GM19023 (cell line): ENCODE measurements at regions not wholly inside any gene's neighbourhood (a gene's known extent, or its start where the extent isn't known, plus 50 kb on each side); places are given as distances from the start of the nearest gene placed in this dataset.

Source experiments
- ATAC-seq: cut with Tn5 transposase; IDR thresholded peaks from one replicate; pipeline ENCODE4 v1.9.1; 2021; ENCODE audit warnings: mild to moderate bottlenecking, moderate library complexity; ENCODE audit not compliant: unreplicated experiment

DNA sequence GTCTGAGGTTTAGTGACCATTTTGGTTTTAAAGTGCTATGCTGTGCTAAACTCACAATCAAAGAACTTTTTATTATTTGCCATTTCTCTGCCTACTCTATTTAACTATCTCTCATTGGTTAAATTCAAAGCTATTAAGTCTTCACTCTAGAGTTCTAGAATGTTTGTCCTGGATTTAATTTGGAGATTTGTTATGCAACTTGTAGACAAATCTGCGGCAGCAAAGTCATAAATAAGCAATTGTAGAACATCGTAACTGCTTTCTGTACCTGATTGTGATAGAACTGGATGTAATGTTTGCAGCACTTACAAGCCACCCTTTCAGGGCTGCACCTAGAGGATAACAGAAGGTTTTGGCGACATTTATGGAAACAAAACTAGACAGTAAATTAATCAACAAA lies 566.5 kb upstream of the ADGRL2 start:
- no peak for ATAC-seq

DNA sequence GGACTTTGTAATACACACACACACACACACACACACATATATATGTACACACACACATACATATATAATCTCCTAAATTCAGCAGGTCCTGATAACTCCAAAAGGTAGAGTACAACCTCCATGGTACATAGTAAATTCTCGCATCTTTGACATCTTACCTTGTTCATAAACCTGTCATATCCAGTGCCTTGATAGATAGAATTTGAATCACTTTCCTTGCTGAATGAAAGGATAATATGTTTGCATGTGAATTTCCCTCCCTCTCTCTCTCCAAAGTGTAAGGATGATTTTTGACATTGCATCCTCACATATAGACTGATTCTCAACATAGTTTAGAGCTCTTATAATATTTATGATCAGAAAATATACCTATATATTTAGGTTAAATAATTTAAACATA lies 567.1 kb upstream of the ADGRL2 start:
- ATAC-seq: no peak

DNA sequence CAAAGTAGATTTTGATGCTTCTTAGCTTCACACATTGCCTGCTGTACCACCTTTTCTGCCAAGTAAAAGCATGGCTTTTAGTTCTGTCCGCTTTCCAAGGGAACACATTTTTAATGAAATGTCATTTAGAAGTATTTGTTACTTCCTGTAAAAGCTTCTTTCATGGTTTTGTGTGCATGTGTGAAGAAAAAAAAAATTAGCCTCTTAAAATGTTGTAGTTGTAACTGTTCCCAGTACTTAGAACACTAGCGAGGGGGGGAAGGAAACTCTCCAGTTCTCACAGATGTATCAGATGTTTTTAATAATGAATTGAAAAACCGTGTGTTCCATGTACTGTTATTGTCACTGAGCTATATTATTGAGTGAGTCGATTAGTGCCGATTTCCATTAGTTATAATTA lies 568.3 kb upstream of the ADGRL2 start:
- no peak for ATAC-seq

DNA sequence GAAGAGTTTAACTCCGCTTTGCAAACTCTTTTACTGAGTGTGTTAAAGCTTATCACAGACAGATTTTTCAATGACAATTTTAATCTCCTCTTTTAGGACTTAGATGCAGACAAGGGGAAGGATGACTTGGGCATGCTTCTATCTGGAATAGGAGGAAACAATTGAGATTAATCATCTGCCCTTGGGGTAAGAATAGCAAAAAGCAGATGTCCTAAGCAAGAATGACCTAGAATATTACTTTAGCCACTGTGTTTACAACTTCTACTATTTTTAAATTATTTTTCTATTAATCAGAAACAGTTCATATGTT lies 569.0 kb upstream of the ADGRL2 start:
- no peak for ATAC-seq

DNA sequence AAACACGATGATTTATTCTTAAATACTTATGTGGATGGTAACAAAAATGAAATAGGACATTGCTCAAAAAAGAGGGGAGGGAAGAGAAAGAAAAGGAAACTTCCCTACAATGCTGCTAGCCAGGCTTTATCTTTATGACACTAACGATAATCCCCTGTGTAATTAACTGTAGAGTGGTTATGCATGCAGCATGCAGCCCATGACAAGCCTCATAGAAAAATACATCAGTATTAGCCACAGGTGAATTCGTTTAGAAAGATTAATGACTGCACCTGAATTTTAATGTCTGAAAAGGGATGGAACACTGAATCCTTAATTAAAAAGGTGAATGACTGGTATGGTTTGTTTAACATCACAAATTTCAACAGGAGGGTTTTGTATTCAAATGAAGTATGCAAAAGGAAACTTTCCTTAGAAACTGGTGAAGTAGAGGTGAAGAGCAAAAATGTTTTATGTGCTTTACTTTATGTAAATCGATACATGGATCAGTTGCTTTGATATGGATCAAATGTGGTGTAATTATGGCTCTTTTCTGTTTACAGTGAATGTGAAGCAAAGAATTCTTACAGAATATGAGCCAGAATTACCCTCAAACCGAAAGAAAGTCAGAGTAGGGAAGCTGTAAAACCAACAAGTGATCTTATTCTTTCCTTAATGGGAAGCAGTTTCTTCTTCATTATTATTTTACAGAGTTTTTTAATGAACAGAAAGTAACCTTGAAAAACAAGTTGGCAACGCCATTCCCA lies 569.6 kb upstream of the ADGRL2 start:
- ATAC-seq: no peak

DNA sequence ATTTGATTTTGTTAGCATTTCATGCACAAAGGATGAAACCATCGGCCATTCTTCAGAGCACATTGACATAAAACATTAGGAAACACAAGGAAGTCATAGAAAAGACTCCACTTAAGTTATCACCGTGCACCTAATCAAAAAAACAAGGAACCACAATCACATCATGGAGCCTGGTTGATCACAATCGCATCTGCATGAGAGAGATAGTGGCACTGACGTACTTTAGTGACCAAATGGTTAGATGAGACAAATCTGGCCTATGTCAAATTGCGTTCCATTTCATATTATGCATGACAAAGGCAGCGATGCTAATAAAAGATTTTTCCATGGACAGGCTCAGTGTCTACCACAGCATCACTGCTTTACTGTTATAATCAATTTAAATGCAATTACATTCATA lies 571.8 kb upstream of the ADGRL2 start:
- ATAC-seq: no peak

DNA sequence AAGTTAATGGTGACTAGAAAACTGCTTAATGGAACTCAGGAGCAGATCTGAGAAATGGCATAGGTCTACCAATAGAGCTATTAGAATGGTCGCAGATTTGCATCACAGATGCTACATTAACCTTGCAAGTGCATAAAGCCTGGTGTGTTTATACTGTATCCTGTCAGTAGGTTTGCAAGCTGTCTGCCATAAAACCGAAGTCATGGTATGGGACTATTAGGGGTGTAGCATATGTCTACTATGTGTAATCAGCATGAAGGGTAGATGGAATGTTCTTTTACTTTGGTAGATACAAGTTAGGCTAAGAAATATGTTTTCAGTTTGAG lies 574.2 kb upstream of the ADGRL2 start:
- ATAC-seq: peak; percentile 47

DNA sequence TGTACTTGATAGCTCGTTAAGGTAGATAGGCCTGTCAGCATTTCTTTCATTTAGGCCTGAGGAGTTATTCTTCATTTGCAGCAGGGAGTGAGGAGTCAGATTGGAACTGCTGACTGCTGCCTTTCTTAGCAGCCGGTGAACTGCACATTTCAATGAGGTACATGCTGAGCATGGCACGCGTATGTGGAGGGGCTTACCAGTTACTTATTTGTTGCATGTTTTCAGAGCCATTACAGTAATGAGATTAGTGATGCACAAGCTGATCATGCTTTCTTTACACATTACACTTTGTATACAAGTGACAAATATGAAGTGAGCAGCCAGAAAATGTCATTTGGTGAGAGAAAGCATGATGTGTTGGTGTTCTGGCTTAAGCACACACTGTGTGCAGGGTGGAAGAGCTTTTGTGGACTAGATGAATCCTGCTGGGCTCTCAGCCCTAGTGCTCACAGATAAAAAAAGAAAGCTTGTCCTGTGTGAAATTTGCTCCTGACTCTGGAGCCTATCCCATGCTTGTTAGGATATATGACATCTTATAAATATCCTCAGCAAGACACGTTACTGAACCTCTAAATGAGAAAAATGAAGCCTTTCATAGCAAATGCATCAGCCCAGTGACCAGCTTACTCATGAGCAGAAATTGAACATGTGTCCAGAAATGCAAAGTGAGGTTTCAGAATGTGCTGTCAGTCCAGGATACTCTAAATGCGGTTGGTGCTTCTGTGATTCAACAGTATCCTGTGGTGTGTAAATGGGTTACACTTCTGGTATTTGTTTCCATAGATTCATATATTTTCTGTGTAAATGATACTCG lies 574.7 kb upstream of the ADGRL2 start:
- ATAC-seq: peak; percentile 89

DNA sequence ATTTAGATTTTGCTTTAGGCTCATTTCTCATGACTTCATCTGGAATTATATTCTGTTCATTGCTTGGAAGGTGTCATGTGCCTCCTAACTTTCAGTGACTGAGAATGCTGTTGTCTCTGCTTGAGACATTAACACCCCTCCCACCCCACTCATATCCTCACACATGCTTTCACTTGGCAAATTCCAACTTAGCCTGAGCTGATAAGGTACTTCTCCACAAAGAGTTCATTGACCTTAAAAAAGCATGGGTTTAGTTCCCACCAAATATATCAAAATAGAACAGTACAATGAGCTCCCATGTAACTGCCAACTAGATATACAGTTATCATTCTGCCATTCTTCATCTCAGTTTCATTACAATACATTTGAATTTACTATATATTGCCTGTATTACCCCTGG lies 576.5 kb upstream of the ADGRL2 start:
- no peak for ATAC-seq

DNA sequence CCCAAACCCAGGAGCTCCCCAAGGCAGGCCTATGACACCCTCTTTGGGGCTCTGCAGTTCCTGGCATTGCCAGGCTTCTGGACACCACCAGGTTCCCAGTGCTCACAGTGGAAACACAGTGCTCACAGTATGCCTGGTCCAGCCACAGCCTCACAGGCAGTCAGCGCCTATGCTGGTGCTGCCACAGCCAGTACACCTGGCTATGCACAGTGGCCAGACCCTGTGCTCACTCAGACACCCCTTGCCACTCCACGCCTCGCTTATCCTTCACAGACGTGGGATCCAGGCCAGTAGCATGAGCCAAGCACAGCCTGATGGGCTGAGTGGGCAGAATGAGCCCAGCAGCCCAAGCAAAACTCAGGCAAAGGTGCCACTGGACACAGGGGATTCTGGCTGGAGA lies 579.2 kb upstream of the ADGRL2 start:
- no peak for ATAC-seq

DNA sequence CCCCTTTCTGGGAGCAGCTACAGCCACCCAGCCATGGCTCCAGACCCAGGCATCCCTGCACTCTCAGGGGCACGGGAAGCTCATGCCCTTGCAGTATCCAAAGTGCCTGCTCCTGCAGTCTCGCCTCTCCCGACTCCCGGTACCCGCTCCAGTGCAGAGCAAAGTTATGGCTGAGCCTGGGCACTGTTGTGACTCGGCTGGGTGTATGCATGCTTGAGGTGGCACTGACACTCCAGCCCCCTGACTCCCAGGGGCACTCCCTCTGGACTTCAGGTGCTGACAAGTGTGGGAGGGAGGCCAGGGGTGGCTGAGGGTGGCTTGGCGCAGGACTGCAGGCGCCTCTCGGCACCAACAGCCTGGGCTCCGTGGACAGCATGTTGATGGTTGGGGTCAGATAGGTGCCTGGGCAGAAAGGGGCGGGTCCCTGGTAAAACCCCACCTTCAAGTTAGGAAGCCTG lies 580.1 kb upstream of the ADGRL2 start:
- no peak for ATAC-seq

DNA sequence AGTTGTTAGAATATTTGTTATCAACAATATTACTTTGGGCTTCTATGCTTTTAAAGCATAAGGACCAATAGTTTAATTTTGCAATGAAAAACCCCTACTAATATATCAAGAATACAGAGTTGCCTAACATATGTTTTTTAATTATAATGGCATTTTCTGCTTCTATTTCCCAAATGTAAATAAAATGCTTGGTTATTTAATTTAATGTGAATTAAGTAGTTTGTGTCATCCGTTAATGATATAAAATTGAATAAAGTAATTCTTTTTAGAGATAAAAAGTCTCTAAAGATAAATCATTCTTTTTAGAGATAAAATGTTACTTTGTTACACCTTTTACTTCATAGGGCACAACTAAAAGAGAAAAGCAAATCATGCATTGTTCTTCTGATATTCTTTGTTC lies 583.7 kb upstream of the ADGRL2 start:
- no peak for ATAC-seq

DNA sequence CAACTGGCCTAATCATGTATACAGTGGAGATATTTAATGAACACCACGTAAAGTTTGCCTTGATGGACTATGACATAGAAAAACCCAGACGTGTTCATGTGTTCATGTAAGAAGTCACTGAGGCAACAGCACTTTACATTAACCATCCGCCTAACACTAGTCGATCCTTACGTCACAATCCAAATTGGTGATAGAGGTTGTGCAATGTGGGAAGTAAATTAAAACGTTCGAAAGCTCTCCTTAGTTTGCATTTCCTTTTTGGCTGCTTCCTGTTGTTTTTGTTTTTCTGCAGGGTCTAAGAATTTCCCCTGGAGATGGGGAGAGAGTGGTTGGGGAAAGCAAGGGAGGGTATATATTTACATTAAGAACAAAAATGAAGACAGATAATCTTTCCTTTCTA lies 587.5 kb upstream of the ADGRL2 start:
- no peak for ATAC-seq

DNA sequence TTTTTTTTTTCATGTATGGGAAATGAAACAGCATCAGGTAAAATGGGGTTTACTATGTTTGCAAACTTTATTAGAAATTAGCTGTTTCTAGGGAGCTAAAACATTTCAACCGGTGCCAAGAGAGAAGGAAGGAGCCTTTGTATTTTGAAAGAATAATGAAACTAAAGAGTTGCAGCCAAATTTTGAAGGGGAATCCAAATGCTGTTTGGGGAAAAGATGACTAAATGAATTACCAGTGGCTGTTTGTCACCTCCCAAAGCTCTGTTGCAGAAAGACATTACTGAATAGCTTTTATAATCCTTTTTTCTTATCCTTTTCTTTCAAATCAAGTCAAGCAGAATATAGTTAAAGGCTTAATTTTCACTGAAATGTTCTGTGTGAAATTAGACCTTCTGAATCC lies 591.3 kb upstream of the ADGRL2 start:
- no peak for ATAC-seq

DNA sequence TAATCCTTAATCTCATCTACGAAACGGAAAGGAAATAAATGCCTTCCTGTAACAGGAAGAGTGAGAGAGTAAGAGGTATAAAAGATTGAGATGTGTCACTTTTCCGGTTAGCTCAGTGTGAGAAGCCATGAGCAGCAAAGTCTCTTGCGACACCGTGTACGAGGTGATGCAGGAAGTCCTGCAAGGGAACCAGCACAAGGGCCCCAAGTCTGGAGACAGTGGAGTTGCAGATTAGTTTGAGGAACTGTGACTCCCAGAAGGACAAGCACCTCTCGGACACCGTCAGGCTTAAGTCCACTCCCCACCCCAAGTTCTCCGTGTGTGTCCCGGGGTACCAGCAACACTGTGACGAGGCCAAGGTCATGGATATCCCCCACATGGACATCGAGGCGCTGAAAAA lies 592.3 kb upstream of the ADGRL2 start:
- no peak for ATAC-seq

DNA sequence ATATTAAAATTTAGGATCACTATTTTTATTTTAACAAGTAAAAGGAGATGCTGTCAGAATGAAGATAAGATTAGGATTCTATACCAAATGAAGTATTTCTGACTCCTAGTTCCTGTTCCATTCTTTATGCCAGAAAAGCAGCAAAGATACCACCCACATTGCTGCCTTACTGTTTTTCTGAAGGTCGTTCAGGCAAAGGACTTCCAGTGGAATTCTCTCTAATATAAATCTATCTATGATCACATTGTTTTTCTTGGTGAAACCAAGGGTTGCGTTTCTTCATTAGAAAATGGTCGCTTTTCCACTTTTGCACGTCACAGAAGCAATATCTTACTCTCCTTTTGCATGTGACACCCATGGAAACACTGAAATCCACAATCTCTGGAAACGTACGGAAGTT lies 594.8 kb upstream of the ADGRL2 start:
- ATAC-seq: no peak

DNA sequence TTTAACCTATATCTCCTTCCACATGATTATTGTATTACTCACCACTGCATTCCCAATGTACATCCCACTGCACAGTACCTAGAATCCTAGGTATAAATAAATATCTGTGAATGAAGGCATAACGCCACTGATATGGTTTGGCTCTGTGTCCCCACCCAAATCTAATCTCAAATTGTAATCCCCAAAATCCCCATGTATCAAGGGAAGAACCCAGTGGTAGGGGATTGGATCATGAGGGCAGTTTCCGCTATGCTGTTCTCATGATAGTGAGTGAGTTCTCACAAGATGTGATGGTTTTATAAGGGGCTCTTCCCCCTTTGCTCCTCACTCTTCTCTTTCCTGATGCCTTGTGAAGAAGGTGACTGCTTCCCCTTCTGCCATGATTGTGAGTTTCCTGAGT lies 599.0 kb upstream of the ADGRL2 start:
- ATAC-seq: no peak

DNA sequence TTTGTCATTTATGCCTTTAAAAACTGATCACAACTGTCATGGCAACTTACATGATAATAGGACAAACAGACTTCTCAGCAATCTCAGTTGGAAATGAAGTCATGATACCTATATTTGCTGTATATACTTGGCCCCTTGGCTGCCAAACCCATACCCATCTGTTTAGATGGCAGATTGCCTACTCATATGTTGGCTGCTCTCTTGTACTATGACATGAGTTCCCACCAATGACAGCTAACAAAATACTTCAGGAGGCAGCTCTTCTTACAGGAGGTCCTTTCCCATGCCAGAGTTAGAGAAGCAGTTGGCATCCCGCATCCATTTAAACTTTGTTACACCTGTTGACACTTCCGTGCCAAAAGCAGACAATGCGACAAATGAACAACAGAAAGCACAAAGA lies 603.1 kb upstream of the ADGRL2 start:
- ATAC-seq: no peak

DNA sequence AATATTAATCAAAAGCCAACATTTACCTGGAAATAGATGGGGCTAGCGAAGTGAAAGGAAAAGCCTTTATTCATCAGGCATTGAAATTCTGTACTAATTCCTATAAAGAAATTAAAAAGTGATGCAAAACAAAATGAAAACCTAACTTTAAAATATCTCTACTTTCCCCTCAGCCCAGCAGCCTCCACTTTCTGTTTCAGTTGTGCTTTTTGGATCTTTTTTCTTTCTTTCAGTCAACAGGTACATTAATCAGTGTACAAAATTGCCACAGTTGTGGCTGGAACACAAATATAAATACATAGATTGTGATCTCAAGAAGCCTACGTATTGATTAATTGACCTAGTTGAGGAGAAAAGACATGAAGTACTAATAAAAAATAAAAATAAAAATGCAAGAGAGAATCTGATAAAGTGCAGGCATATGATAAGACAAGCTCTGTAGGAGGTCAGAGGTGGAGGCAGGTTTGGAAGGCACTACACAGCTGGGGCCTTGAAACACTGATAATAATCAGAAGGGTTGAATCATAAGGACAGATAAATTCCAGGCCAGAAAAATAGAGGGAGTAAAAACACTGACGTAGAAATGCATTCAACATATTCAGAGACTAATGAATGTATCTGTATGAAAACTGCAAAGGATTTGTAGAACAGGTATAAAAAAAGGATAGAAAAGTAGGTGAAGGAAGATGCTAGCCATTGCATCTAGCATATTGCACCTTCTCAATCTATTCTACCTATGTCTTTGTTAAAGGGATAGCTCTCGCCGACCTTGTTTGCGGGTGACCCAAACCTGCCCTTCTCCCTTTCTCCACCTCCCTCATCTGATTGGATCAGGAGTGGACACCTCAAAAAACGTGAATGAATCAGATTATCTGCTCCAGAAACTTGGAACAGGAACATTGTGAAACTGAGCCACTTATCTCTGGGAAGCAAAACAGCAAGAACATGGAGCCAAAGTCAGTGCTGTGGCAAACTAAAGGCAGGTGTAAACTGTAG lies 607.8 kb upstream of the ADGRL2 start:
- no peak for ATAC-seq

DNA sequence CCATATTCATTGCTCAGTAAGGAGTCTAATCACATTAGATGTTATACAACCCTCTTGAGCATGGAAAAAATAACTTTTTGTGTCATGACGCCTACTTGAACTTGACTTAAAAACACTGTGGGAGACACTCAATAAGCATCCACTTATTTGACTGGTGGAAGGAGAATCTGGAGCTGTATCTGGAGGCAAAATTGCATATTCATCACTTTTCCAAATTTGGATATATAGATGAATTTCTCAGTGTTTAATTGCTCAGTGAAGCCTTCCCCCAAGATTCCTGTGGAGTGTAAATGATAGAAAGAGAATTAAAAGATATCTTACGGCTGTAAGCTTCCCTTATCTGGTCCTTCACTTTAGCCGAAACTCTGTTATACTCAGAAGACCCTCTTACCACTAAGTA lies 610.7 kb upstream of the ADGRL2 start:
- ATAC-seq: no peak

DNA sequence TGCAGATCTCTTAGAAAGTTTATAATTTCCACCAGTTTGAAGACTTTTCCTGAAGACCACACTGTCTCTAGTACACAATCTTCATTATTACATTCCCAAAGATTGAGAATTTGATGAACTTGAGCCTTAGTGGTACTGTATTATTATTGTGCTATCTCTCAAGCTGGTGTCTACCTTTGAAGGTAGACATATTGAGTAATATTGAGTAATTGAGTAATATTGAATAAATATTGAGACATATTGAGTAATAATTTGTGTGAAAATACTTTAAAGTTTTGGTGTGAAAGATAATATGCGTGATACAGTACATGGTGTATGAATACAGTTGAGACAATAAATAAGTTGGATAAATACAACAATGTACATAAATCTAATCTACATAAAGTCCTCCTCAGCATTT lies 613.1 kb upstream of the ADGRL2 start:
- no peak for ATAC-seq

DNA sequence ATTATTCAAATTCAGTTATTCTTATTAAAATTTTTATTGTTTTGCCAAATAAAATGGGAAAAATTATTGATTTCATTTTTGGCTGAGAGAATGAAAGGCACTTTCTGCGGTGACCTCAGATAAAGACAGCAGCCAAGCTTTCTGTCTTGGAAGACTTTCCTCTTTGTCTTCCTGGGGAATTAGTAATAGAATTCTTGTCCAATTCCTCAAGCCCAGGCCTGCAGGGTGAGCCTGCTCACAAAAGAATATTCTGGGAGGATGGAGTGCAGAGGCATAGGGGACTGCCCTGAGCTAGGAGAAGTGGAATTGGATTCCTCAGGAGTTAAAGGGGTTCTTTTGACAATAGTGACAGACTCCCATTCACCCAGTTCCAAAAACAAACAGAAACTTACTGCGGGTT lies 614.5 kb upstream of the ADGRL2 start:
- ATAC-seq: no peak
